ENCODE measurements at regions not wholly inside any gene's neighbourhood (a gene's known extent, or its start where the extent isn't known, plus 50 kb on each side); places are given as distances from the start of the nearest gene placed in this dataset.

DNA sequence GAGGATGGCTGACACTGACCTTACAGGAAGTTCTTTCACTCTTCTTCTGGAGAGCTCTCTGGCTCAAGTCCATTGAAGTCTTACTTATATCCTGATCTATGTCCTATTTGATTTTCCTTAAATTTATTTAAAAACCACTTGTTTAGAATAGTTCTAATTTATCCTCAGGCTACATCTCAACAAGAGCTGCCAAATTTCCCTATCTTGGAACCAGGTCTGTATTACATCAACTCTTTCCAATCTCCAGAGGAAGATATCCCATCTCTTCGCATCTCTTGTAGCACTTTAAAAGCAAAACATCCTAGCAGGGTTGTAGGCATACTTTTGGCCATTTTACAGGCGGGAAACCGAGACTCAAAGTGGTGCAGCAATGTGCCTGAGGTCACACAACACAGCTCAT lies 290.5 kb upstream of the TEX13C start:
- no peak overlapping the region for H3K4me3 ChIP-seq (ENCODE audit: low read depth, low read length)
- TF ChIP-seq, protein P1, sequence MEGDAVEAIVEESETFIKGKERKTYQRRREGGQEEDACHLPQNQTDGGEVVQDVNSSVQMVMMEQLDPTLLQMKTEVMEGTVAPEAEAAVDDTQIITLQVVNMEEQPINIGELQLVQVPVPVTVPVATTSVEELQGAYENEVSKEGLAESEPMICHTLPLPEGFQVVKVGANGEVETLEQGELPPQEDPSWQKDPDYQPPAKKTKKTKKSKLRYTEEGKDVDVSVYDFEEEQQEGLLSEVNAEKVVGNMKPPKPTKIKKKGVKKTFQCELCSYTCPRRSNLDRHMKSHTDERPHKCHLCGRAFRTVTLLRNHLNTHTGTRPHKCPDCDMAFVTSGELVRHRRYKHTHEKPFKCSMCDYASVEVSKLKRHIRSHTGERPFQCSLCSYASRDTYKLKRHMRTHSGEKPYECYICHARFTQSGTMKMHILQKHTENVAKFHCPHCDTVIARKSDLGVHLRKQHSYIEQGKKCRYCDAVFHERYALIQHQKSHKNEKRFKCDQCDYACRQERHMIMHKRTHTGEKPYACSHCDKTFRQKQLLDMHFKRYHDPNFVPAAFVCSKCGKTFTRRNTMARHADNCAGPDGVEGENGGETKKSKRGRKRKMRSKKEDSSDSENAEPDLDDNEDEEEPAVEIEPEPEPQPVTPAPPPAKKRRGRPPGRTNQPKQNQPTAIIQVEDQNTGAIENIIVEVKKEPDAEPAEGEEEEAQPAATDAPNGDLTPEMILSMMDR (IDR thresholded peaks at IDR 0.05; ENCODE audit: control insufficient read depth, extremely low read depth, insufficient read depth): no peak
- no peak for DNase-seq (ENCODE audit: low read depth)

Data from LNCaP clone FGC (cell line).